ENCODE measurements at regions not wholly inside any gene's neighbourhood (a gene's known extent, or its start where the extent isn't known, plus 50 kb on each side); places are given as distances from the start of the nearest gene placed in this dataset.
"Not testable (repeated sequence)": the region's sequence is repeated elsewhere in the genome, so short reads cannot be mapped to it uniquely, and the experiment has no call there.

DNA sequence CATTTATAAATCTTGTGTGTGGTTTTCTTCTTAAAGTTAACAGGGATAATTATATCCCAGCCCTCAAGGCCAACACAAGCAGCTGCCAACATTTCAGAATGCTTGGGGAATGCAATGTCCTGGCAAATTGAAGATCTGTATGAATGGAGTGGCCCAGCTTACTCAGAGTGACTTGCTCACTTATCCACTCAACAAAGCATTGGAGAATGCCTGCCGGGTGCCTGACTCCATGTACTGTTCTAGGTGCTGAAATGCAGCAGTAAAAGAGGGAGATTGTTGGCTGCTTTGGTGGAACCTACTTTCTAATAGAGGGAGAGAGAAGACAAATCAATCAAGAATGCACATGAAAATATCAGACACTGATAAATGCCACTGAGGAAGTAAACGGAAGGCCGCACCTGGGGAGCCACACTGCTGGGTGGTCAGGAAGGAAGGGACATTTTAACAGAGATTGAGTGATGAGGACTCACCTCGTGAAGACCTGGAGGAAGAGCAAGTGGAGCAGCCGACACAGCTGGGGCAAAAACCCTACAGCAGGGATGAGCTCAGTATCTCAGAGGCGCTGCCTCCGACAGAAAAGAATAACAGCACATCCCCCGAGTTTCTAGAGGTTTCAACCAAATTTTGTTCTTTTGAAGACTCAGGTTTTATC, 61.2 kb upstream of the VASH1 start:
- no peak for DNase-seq (ENCODE audit: low read depth)

DNA sequence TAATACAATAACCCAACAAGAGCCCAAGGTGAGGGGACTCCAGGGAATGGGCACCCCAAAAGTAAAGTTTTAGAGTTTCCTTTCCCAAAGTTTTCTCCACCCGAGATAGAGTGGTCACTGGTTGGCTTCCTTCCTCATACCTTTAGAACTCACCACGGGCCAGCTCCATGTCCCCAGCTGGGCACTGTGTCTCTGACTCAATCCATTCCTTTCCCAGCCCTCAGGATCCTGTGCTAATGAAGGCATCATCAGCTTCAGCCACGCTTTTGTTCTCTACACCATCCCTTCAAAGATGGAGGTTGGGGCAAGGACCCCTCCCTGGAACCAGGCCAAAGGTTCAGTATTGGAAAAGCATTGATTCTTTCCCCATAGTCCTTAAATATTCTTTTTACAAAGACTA, 59.8 kb upstream of the VASH1 start:
- no peak for DNase-seq (ENCODE audit: low read depth)

DNA sequence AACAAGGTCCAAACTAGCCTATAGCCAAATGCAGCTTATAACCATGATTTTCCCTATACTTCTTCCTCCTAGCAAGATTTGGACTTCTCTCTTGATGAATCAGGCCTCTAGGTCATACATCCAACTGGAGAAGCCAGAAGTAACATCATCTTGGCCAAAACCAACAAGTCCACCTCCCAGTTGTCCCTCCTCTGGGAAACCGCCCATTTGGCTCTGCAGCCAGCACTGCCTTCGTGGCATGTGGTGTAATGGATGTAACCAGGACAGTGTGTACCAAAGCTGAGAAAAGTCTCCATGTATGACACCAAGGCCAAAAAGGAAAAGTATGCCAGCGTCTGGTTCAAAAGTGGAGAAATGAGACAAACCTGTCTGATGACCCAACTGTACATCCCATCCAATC, 59.3 kb upstream of the VASH1 start:
- no peak for DNase-seq (ENCODE audit: low read depth)

DNA sequence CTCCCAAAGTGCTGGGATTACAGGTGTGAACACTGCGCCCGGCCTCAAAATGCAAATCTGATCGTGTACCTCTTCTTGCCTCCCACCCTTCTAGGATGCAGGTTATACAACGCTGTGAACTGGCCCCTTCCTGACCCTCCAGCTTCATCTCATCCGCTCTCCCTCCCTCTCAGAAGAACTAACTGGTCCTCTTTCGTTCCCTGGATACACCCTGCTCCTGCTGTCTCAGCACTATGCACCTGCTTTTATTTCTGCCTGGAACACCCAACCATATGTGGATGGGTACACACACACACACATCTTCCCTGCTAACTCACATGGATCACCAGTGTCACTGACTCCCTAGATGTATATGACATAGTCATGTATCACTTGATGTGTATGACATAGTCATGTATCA, 56.1 kb upstream of the VASH1 start:
- DNase-seq (ENCODE audit: low read depth) = no peak

DNA sequence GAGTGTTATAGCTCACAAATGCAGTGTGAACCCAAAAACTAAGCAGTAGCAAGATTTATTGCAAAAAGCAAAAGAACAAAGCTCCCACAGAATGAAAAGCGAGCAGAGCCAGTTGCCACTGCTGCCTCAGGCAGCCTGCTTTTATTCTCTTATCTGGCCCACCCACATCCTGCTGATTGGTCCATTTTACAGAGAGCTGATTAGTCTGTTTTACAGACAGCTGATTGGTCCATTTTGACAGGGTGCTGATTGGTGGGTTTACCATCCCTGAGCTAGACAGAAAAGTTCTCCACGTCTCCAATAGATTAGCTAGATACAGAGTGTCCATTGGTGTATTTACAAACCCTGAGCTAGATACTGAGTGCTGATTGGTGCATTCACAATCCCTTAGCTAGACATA, 55.1 kb upstream of the VASH1 start:
- DNase-seq (ENCODE audit: low read depth) = not testable (repeated sequence)

DNA sequence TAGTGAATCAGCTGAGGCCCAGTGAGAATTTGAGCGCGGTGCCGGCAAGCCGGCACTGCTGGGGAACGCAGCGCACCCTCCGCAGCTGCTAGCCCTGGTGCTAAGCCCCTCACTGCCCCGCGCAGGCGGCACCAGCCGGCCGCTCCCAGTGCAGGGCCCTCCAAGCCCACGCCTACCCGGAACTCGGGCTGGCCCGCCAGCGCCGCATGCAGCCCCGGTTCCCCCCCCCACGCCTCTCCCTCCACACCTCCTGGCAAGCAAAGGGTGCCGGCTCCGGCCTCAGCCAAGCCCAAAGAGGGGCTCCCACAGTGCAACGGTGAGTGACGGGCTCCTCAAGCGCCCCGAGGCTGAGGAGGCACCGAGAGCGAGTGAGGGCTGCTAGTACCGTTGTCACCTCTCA, 54.5 kb upstream of the VASH1 start:
- DNase-seq (ENCODE audit: low read depth) = no peak

DNA sequence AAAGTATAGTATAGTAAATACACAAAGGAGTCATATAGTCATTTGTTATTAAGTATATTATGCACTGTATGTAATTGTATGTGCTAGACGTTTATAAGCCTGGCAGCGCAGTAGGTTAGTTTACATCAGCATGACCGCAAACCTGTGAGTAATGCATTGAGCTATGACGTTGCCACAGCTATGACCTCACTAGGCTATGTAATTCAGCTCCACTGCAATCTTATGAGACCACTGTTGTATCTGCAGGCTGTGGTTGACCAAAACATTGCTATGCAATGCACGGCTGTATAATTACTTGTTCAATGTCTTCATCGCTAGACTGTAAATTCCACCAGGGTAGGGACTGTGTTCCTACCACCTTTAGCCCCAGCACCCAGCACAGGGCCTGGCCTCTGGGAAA, 53.2 kb upstream of the VASH1 start:
- no peak for DNase-seq (ENCODE audit: low read depth)

DNA sequence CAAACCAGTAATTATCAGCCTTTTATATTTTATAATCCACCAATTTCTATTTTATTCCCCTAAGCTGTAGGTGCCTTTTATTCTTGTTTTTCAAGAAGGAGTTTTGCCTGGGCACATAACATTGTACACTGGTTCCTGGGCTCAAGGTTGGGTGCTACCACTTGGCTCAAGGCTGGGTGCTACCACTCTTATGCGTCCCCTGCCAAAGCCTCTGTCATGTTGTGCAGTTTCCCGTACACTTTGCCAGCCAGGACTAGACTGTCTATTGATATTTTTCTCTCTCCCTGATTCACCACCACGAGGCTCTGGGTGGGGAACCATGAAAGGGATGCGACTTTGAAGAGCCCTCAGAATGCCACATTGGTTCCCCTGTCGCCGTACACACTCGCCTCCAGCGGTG, 52.5 kb upstream of the VASH1 start:
- DNase-seq (ENCODE audit: low read depth) = no peak

DNA sequence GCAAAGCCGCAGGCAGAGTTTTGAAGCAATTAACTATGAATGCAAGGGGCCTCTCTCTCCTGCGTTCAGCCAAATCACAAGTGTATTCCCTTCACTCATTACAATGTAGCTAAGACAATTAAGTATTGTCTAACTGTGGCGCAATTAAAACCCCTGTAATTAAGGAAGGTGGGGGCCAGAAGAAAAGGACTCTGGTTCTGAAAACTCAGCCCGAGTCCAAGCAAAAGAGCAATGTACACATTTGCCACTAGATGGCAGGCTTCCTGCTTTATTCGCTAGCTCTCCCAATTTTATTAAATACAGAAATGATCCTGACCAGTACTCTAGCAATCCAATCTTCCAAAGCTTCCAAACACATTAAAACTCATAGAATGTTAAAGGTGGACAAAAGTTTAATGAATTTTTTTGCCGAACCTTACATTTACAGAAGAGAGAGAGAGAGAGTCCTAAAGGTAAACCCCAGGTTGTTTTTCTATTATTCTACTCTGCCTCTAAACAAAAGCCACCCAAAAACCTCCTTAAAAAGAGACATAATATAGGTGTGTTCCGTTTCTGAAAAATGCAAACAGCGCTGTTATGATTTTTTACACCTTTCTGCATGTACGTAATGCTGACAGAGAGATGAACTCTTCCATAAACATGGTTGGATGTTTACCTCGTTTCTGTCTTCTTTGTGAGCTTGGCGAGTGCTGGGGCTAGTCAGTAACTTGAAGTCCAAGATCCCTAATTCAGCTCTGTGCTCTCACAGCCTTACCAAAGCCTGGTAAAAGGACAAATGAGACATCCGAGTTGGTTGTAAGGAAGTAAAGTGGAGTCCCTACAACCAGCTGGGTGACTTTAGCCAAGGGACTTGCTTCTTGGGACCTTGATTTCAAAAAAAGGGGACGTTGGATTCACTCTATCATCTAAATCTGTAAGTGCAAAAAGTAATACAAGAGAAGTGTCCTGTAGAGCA, 50.9 kb upstream of the VASH1 start:
- no peak for DNase-seq (ENCODE audit: low read depth)

Measured in GM04503 (cell line).